Osteoblast (primary cell): ENCODE measurements at regions not wholly inside any gene's neighbourhood (a gene's known extent, or its start where the extent isn't known, plus 50 kb on each side); places are given as distances from the start of the nearest gene placed in this dataset.
A peak's percentile ranks its signal among the peaks of the same experiment; 100 is the strongest.

Experiments used
- DNase-seq: peaks from one replicate; pipeline ENCODE4 v3.0.0; 2011; ENCODE audit warnings: low spot score, mixed read lengths; ENCODE audit not compliant: insufficient read length; ENCODE audit errors: missing footprints
- H2AFZ ChIP-seq: 2 replicates; pipeline ENCODE4 v1.6.0; 2011; ENCODE audit warnings: mild to moderate bottlenecking, low read length
- H3K27ac ChIP-seq: 2 replicates; pipeline ENCODE4 v1.5.1; 2011; ENCODE audit warnings: mild to moderate bottlenecking, low read depth, low read length, moderate library complexity
- H3K27me3 ChIP-seq: 2 replicates; pipeline ENCODE4 v1.6.0; 2012; ENCODE audit warnings: mild to moderate bottlenecking, control low read depth, inconsistent platforms, low read length, moderate library complexity; ENCODE audit not compliant: insufficient read depth
- H3K36me3 ChIP-seq: 2 replicates; pipeline ENCODE4 v1.5.1; 2011; ENCODE audit warnings: mild to moderate bottlenecking, low read length, control low read depth, moderate library complexity; ENCODE audit not compliant: insufficient read depth
- H3K4me1 ChIP-seq: 2 replicates; pipeline ENCODE4 v1.5.1; 2011; ENCODE audit warnings: mild to moderate bottlenecking, low read length, control low read depth, moderate library complexity; ENCODE audit not compliant: insufficient read depth
- H3K4me2 ChIP-seq: 2 replicates; pipeline ENCODE4 v1.6.0; 2011; ENCODE audit warnings: mild to moderate bottlenecking, low read length; ENCODE audit not compliant: insufficient read depth
- H3K4me3 ChIP-seq: fragments of 200-600 bp; sonication (generic); 3 replicates; pipeline ENCODE4 v1.5.1; 2012; ENCODE audit warnings: mild to moderate bottlenecking, low read length, inconsistent platforms; ENCODE audit not compliant: insufficient read depth
- H3K79me2 ChIP-seq: 2 replicates; pipeline ENCODE4 v1.6.0; 2012; ENCODE audit warnings: mild to moderate bottlenecking, low read length, control low read depth, inconsistent platforms; ENCODE audit not compliant: insufficient read depth
- H3K9me3 ChIP-seq: 2 replicates; pipeline ENCODE4 v1.5.1; 2011; ENCODE audit warnings: low read depth, low read length, control low read depth
- H4K20me1 ChIP-seq: 2 replicates; pipeline ENCODE4 v1.6.0; 2012; ENCODE audit warnings: mild to moderate bottlenecking, low read length, control low read depth; ENCODE audit not compliant: insufficient read depth
- TF ChIP-seq, protein P1 (sequence below): IDR thresholded peaks from 2 replicates; pipeline ENCODE4 v1.5.1; 2011; ENCODE audit warnings: mild to moderate bottlenecking, low read depth, low read length, moderate library complexity; ENCODE audit errors: extremely low read depth

DNA sequence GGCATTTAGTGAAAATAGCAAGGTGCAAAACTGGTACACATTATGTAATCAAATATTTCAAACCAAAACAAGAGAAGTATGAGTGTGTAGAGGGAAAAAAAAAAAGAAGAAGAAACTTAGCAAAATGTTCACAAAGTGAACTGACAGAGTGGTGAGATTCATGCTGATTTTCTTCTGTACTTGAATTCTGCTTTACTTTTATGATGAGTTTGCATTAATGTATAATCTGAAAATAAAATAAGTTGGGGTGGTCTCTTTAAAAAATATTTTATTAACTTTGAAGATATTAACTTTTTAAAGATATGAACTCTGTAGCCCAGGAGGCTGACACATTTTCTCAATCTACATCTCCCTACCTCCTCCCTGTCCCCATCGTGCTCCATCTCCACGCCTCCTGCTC is 185.1 kb downstream of the QDPR start:
- Histone ChIP-seq H3K27me3 (no peaks in the 10 kb centered on the region), H3K36me3 (no peaks in the 10 kb centered on the region), H3K27ac (no peak overlapping the region), H3K4me3 (no peak overlapping the region), H3K79me2 (no peaks in the 10 kb centered on the region), H3K4me1 (peaks cover 12% of the 10 kb centered on the region), H4K20me1 (no peaks in the 10 kb centered on the region), H3K4me2 (no peak overlapping the region), H3K9me3 (no peaks in the 10 kb centered on the region), H2AFZ (no peak overlapping the region)
- TF ChIP-seq, protein P1, sequence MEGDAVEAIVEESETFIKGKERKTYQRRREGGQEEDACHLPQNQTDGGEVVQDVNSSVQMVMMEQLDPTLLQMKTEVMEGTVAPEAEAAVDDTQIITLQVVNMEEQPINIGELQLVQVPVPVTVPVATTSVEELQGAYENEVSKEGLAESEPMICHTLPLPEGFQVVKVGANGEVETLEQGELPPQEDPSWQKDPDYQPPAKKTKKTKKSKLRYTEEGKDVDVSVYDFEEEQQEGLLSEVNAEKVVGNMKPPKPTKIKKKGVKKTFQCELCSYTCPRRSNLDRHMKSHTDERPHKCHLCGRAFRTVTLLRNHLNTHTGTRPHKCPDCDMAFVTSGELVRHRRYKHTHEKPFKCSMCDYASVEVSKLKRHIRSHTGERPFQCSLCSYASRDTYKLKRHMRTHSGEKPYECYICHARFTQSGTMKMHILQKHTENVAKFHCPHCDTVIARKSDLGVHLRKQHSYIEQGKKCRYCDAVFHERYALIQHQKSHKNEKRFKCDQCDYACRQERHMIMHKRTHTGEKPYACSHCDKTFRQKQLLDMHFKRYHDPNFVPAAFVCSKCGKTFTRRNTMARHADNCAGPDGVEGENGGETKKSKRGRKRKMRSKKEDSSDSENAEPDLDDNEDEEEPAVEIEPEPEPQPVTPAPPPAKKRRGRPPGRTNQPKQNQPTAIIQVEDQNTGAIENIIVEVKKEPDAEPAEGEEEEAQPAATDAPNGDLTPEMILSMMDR, result no peak
- no peak for DNase-seq

DNA sequence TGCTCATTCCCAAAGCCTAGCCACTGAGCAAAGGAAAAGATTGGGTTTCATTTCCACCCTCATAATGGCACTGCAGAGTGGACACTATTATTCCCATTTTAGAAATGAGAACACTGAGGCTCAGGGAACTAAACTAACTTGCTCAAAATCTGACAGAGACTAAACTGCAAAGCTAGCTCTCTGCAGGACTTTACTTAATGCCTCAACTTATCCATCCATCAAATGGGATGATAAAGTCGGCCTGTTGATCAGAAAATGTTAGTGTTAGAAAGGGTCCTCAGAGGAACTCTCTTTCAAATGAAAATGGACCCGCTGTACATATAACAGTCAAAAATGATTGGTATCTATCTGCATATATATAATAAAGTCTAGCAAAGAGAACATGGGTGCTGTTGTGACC is 186.8 kb downstream of the QDPR start:
- no peak overlapping the region for H3K4me3 ChIP-seq

DNA sequence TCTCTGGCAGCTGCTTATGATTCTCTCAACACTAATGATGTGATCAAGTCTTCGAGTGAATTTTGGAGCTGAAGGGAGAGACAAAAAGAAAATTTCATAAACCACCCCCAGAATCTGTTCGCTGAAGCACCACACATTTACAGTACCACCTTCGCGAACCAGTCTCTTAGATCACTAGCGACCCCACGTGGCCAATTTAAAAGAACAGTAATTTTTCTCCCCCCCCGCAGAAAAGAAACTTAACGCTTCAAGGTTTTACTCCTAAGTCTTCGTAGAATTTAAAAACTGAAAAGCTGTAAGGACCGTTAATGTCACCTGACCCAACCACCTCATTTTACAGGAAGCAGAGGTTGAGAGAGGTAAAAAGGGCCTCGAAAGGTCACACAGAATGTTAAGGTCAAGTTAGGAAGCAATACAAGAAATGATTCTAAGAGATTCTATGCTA is 187.5 kb downstream of the QDPR start:
- peak overlapping the region; percentile 49 for H2AFZ ChIP-seq

More for the DNA sequence above, 186.8 kb downstream of the QDPR start:
- DNase-seq, result no peak
- Histone ChIP-seq H2AFZ (no peak overlapping the region), H3K27me3 (no peaks in the 10 kb centered on the region), H3K27ac (no peak overlapping the region), H3K36me3 (no peaks in the 10 kb centered on the region), H3K4me2 (no peak overlapping the region), H3K79me2 (no peaks in the 10 kb centered on the region), H3K9me3 (no peaks in the 10 kb centered on the region), H4K20me1 (no peaks in the 10 kb centered on the region), H3K4me1 (peaks cover 12% of the 10 kb centered on the region)
- TF ChIP-seq, protein P1, result no peak

DNA sequence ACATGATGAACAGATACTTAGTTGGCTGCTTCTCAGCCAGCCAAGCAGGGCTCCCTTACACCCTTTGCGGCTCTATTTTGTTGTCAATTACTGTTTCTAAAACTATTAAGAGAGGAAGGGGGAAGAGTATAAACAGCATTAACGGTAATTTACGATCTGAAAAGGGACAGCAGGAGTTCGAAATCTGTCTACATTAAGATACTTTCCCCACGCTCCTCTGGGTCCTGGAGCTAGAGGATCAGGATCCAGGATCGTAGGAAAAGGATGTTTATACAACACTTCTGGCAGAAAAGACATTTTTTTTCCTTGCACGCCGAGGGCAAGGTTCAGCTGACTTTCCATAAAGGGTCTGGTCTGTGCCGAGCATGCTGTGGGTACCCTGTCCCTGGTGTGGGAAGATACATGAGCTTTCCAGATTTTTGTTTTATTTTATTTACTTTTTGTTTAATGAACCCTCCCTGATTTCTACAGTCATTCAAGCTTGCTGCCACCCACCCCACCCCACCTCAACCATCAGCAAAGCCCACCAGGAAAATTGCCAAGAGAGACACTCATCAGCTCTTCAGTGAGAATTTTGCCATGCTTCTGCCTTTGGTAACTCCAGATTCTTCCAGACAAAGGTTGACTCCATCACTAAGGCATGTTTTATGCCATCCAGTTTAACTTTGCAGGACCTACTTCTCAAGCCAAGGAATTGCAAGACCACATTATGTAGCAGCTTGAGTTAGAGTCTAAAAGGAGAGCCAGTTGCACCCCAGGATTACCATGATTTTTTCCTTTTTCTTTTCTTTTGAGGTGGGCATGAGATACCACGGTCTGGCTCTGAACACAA is 188.1 kb downstream of the QDPR start:
- no peaks in the 10 kb centered on the region for H3K27me3 ChIP-seq
- H3K4me2 ChIP-seq, result peak overlapping the region; percentile 45
- no peak overlapping the region for H3K27ac ChIP-seq
- H3K9me3 ChIP-seq, result no peaks in the 10 kb centered on the region
- no peaks in the 10 kb centered on the region for H3K79me2 ChIP-seq
- TF ChIP-seq, protein P1, result no peak
- no peaks in the 10 kb centered on the region for H4K20me1 ChIP-seq
- no peaks in the 10 kb centered on the region for H3K36me3 ChIP-seq
- no peak overlapping the region for H3K4me3 ChIP-seq
- peak overlapping the region; percentile 35 for H2AFZ ChIP-seq
- DNase-seq, result no peak
- H3K4me1 ChIP-seq, result peaks cover 12% of the 10 kb centered on the region

More for the DNA sequence above, 187.5 kb downstream of the QDPR start:
- DNase-seq, result no peak
- peak overlapping the region; percentile 45 for H3K4me2 ChIP-seq
- peaks cover 12% of the 10 kb centered on the region for H3K4me1 ChIP-seq
- H3K4me3 ChIP-seq, result peak overlapping the region; percentile 12
- no peaks in the 10 kb centered on the region for H3K27me3 ChIP-seq
- TF ChIP-seq, protein P1, result peak; percentile 78
- no peaks in the 10 kb centered on the region for H3K36me3 ChIP-seq
- no peaks in the 10 kb centered on the region for H3K9me3 ChIP-seq
- H3K27ac ChIP-seq, result no peak overlapping the region
- no peaks in the 10 kb centered on the region for H4K20me1 ChIP-seq
- H3K79me2 ChIP-seq, result no peaks in the 10 kb centered on the region
